Endothelial cell of umbilical vein (primary cell): ENCODE measurements at regions not wholly inside any gene's neighbourhood (a gene's known extent, or its start where the extent isn't known, plus 50 kb on each side); places are given as distances from the start of the nearest gene placed in this dataset.

Experiments used
- BruUV-seq: library from RNA; stranded (reverse); fragments of 400-500 nt; replicated peaks from 2 replicates; lab custom pipeline; 2021; lab: Mats Ljungman, UMichigan
- CTCF ChIA-PET: fragments of 300-600, 350-600 bp; sonication (Branson Sonifier 250); formaldehyde crosslinking; loops from one replicate; lab custom pipeline; 2021; ENCODE audit warnings: antibody characterized with exemption, inconsistent platforms; lab: Charles Lee
- POLR2A ChIA-PET: fragments of 300-600, 350-600 bp; sonication (Branson Sonifier 250); formaldehyde crosslinking; loops from one replicate; lab custom pipeline; 2021; ENCODE audit warnings: antibody characterized with exemption, inconsistent platforms; lab: Charles Lee
- DNase-seq: peaks from one replicate; pipeline ENCODE4 v3.0.0-alpha.2; 2011; ENCODE audit warnings: low read depth, low spot score
- FAIRE-seq: peaks from 2 replicates; lab custom pipeline; 2011; peaks lifted over from hg19 to GRCh38; lab: Jason Lieb, UNC
- H2AFZ ChIP-seq: 2 replicates; pipeline ENCODE4 v1.6.0; 2012; ENCODE audit warnings: low read depth, low read length, control low read depth, inconsistent platforms
- H3K27ac ChIP-seq: 2 replicates; pipeline ENCODE4 v1.5.1; 2011; ENCODE audit warnings: low read depth, mild to moderate bottlenecking, control low read depth, low read length, moderate library complexity; ENCODE audit not compliant: insufficient read depth
- H3K27me3 ChIP-seq, 2 experiments: 2 replicates each; pipeline versions ENCODE4 v1.6.0 to v1.6.1; 2011; ENCODE audit warnings: low read length in 2 of 2, mixed read lengths in 1 of 2; ENCODE audit not compliant: control insufficient read depth in 2 of 2, insufficient read depth in 2 of 2
- H3K36me3 ChIP-seq, 2 experiments: 2 replicates in 1 of 2; 3 replicates in 1 of 2; pipeline ENCODE4 v1.5.1; 2011; ENCODE audit warnings: low read length in 2 of 2, mild to moderate bottlenecking in 1 of 2, moderate library complexity in 1 of 2; ENCODE audit not compliant: control insufficient read depth in 2 of 2, insufficient read depth in 2 of 2; ENCODE audit errors: extremely low read depth in 1 of 2
- H3K4me1 ChIP-seq: 3 replicates; pipeline ENCODE4 v1.5.1; 2011; ENCODE audit warnings: mild to moderate bottlenecking, low read length; ENCODE audit not compliant: control insufficient read depth, insufficient read depth; ENCODE audit errors: extremely low read depth
- H3K4me2 ChIP-seq: 2 replicates; pipeline ENCODE4 v1.6.1; 2011; ENCODE audit warnings: low read length, control low read depth, mixed read lengths; ENCODE audit not compliant: insufficient read depth
- H3K4me3 ChIP-seq, 3 experiments: fragments of 200-600 bp in 1 of 3; sonication (generic), shearing (Covaris generic) in 1 of 3; replicated peaks in 1 of 3; 2 replicates each; pipeline ENCODE4 v1.5.1; 2011 to 2016; ENCODE audit warnings: control low read depth in 3 of 3, low read length in 3 of 3, mild to moderate bottlenecking in 2 of 3, inconsistent platforms in 1 of 3, low read depth in 1 of 3, moderate library complexity in 1 of 3; ENCODE audit not compliant: insufficient read depth in 1 of 3
- H3K79me2 ChIP-seq: 2 replicates; pipeline ENCODE4 v1.6.0; 2012; ENCODE audit warnings: low read length, inconsistent platforms; ENCODE audit not compliant: control insufficient read depth, insufficient read depth
- H3K9ac ChIP-seq: replicated peaks from 2 replicates; pipeline ENCODE3; 2011; ENCODE audit warnings: low read length, control low read depth; ENCODE audit not compliant: insufficient read depth; ENCODE audit errors: extremely low read depth
- H3K9me1 ChIP-seq: replicated peaks from 3 replicates; pipeline ENCODE4 v1.6.0; 2011; ENCODE audit warnings: mild to moderate bottlenecking, low read length; ENCODE audit not compliant: control insufficient read depth, insufficient read depth; ENCODE audit errors: extremely low read depth
- H3K9me3 ChIP-seq: replicated peaks from 2 replicates; pipeline ENCODE4 v1.5.1; 2012; ENCODE audit warnings: low read length, inconsistent platforms; ENCODE audit not compliant: control insufficient read depth, insufficient read depth
- H4K20me1 ChIP-seq: replicated peaks from 2 replicates; pipeline ENCODE3; 2011; ENCODE audit warnings: mild to moderate bottlenecking, low read length; ENCODE audit not compliant: control insufficient read depth, insufficient read depth; ENCODE audit errors: extremely low read depth
- CTCF ChIP-seq, 2 donors: IDR thresholded peaks; 1 replicate in 1 of 2; 2 replicates in 1 of 2; pipeline ENCODE4 v1.5.1; 2011; ENCODE audit warnings: low read length in 2 of 2, mild to moderate bottlenecking in 2 of 2, moderate library complexity in 2 of 2, control low read depth in 1 of 2, inconsistent platforms in 1 of 2, low read depth in 1 of 2; ENCODE audit not compliant: insufficient read depth in 1 of 2; ENCODE audit errors: extremely low read depth in 1 of 2
- EZH2 ChIP-seq: IDR thresholded peaks from 2 replicates; pipeline ENCODE4 v1.6.1; 2012; ENCODE audit warnings: borderline replicate concordance, low read depth, mild to moderate bottlenecking, moderate library complexity, low read length, inconsistent platforms; ENCODE audit not compliant: severe bottlenecking
- GATA2 ChIP-seq: IDR thresholded peaks from 2 replicates; pipeline ENCODE4 v1.7.0; 2011; ENCODE audit warnings: low read depth, mild to moderate bottlenecking, moderate library complexity, mixed read lengths, low read length; ENCODE audit not compliant: insufficient read length, insufficient read depth
- MAX ChIP-seq: IDR thresholded peaks from 2 replicates; pipeline ENCODE4 v1.6.1; 2011; ENCODE audit not compliant: insufficient read depth, insufficient read length
- MYC ChIP-seq: IDR thresholded peaks from one replicate; pipeline ENCODE4 v1.6.1; 2011; ENCODE audit warnings: mild to moderate bottlenecking, low read depth, low read length
- POLR2A ChIP-seq: IDR thresholded peaks from 2 replicates; pipeline ENCODE4 v1.6.1; 2012; ENCODE audit warnings: low read depth, mild to moderate bottlenecking, control low read depth, low read length
- POLR2AphosphoS5 ChIP-seq: IDR thresholded peaks from 2 replicates; pipeline ENCODE4 v1.6.1; 2012; ENCODE audit warnings: low read depth, mild to moderate bottlenecking, control low read depth, low read length, moderate library complexity; ENCODE audit not compliant: insufficient read depth
- dilution Hi-C: fragments of 300-500 bp; cut with MboI; formaldehyde crosslinking; loops from one replicate; pipeline ENCODE4 v1.15.0; 2019; ENCODE audit warnings: low sequenced_read_pairs; ENCODE audit not compliant: extremely low pct_ligation_motif_present
- intact Hi-C: fragments of 100-400 bp; cut with micrococcal nuclease; formaldehyde crosslinking; loops from one replicate; pipeline ENCODE4 v1.10.0; 2022

- Histone ChIP-seq H3K27me3 (no peaks in the 10 kb centered on the region), H3K9me3 (peaks cover 4% of the 10 kb centered on the region), H4K20me1 (no peaks in the 10 kb centered on the region), H3K9me1 (no peaks in the 10 kb centered on the region), H3K4me2 (no peak overlapping the region), H3K27ac (no peak overlapping the region), H3K9ac (no peak overlapping the region), H3K79me2 (no peaks in the 10 kb centered on the region), H3K4me3 (no peak overlapping the region), H3K4me1 (no peaks in the 10 kb centered on the region), H3K36me3 (no peaks in the 10 kb centered on the region), H2AFZ (no peak overlapping the region)
- no TSS peak for BruUV-seq
- FAIRE-seq (no peak), DNase-seq (no peak)
- dilution Hi-C loops (no loop called here), intact Hi-C loops (no loop called here)
- ChIA-PET CTCF (no interaction called here), POLR2A (no interaction called here)
- TF ChIP-seq MAX (no peak), EZH2 (no peak), POLR2A (no peak), MYC (no peak)
Observed at GRCh38 chr16:26765087-26765486, 301.6 kb upstream of the C16orf82 start.

GRCh38 chr16:26768385-26769010 lies 298.2 kb upstream of the C16orf82 start:
- Histone ChIP-seq H3K4me1 (no peaks in the 10 kb centered on the region), H3K4me2 (no peak overlapping the region), H4K20me1 (no peaks in the 10 kb centered on the region), H3K27ac (no peak overlapping the region), H3K27me3 (no peaks in the 10 kb centered on the region), H3K9ac (no peak overlapping the region), H3K36me3 (no peaks in the 10 kb centered on the region), H3K79me2 (no peaks in the 10 kb centered on the region), H3K9me3 (peaks cover 2% of the 10 kb centered on the region), H3K4me3 (no peak overlapping the region), H2AFZ (no peak overlapping the region), H3K9me1 (no peaks in the 10 kb centered on the region)
- ChIA-PET POLR2A (no interaction called here), CTCF (no interaction called here)
- TF ChIP-seq MAX (no peak), POLR2AphosphoS5 (no peak), GATA2 (no peak), CTCF (IDR thresholded peaks at IDR 0.05; ENCODE audit: extremely low read depth in 1 of 2, insufficient read depth in 1 of 2, low read depth in 1 of 2, low read length in 2 of 2) (no peak), POLR2A (no peak)
- DNase-seq (no peak), FAIRE-seq (no peak)
- BruUV-seq: no TSS peak
- dilution Hi-C loops (no loop called here), intact Hi-C loops (no loop called here)
